COR-L47 (cell line): ENCODE measurements at regions not wholly inside any gene's neighbourhood (a gene's known extent, or its start where the extent isn't known, plus 50 kb on each side); places are given as distances from the start of the nearest gene placed in this dataset.

ENCODE experiments used
- DNase-seq: peaks from one replicate; lab custom pipeline; 2025; lab: John Stamatoyannopoulos, UW

- no peak for DNase-seq
These were observed 275.0 kb downstream of the FAM76B start for GRCh38 chr11:95514416-95515110.

DNA sequence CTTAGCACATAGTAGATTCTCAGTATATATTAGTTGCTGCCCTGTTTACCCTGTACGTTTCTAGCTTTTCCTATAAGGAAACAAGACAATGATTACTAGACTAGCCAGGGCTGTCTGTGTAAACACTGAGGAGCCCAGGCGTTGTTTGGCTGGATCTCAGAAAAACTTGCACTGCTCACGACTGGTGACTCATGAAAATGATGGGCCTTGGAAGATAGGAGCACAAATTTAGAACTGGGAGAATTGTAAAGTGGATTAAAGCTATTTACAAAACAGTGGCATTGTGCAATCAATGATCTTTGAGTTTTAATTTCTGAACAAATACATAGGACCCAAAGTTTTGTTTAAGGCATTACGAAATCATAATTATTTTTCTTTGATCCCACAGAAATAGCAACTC lies 276.9 kb downstream of the FAM76B start:
- peak; percentile 56 for DNase-seq

DNA sequence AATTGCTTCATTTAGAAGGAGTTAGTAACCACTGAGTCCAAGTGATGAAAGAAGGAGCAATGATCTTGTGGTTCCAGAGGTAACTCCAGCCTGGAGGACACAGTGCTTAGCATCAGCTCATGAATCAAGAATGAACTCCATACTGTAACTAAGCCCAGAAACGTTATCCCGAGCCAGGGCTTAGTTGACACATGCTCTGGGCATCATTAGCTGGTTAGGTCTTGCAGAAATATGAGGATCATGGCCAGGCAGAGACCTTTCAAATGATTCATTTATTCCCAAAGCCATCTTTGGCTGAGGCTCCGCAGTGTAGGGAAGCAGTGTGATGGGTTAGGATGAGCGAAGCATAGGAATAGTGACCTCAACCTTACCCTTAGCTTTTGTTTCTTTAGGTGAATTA lies 277.4 kb downstream of the FAM76B start:
- DNase-seq: no peak

- no peak for DNase-seq
These were observed 277.4 kb upstream of the SESN3 start for GRCh38 chr11:95508219-95508890.

DNA sequence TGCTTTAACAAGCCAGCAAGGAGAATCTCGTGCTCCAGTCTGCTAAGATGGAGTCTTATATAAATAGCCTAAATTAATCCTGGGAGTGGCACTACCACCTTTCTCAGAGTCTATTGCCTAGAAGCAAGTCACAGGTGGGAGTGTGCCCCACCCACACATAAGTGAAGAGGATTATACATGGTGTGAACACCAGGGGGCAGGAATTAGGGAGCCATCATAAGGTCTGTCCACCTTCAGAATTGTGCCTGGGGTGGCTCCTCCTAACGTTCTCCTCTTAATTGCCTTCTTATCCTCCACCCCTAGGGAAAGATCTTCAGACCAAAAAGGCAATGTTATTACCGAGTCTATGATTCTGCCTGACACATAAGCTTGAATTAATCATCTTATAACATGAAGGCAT lies 276.8 kb upstream of the SESN3 start:
- DNase-seq: no peak

GRCh38 chr11:95506777-95507176 lies 275.8 kb upstream of the SESN3 start:
- DNase-seq: no peak

DNA sequence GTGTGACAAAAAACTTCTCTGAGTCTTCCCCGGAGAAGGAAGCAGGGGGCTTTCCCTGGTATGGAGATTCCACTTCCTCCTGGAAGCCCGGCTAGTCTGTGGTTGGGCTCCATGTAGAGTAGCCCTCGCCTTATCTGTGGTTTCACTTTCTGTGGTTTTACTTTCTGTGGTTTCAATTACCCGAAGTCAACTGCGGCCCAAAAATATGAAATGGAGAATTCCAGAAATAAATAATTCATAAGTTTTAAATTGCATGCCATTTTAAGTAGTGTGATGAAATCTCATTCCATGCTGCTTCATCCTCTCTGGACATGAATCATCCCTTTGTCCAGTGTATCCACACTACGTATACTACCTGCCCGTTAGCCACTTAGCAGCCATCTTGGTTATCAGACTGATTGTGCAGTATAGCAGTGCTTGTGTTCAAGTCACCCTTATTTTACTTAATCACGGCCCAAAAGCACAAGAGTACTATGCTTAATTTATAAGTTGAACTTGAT lies 275.0 kb upstream of the SESN3 start:
- DNase-seq: no peak

- DNase-seq: no peak
These were observed 272.0 kb upstream of the SESN3 start for GRCh38 chr11:95503047-95503446.

DNA sequence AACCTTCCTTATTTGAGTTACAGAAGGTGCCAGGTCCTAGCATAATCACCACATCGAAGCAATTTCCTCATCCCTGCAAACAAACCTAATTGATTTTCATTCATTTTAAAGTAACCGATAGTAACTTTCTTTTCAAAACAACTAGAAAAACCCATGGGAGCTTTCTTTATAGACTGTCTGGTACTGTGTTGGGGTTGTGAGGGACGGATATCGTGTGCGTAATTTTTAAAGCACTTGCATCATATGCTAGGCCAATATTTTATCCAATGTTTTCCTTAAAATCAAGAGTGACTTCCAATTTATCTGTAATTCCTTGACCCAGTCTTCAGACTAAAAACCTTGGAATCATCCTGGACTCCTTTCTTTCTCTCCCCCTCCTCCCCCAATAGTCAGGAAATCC lies 271.5 kb upstream of the SESN3 start:
- no peak for DNase-seq

- DNase-seq: no peak
These were observed 270.8 kb upstream of the SESN3 start for GRCh38 chr11:95501761-95502266.

DNA sequence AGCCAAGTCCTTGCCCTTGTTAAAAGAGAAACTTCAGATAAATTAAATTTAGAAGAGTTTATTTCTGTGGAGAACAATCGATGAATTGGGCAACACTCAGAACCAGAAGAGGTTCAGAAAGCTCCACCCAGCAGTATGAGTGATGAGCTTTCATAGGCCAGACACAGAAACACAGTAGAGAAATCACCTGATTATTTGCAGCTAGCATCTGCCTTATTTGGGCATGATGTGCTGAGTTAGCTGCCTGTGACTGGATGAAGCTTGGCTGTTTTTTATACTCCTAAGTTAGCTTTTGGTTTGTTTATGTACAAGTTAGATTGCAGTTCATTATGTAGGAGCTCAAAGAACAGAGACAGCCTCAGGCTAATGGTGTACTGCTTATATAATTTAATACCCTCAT lies 269.5 kb upstream of the SESN3 start:
- DNase-seq: no peak

DNA sequence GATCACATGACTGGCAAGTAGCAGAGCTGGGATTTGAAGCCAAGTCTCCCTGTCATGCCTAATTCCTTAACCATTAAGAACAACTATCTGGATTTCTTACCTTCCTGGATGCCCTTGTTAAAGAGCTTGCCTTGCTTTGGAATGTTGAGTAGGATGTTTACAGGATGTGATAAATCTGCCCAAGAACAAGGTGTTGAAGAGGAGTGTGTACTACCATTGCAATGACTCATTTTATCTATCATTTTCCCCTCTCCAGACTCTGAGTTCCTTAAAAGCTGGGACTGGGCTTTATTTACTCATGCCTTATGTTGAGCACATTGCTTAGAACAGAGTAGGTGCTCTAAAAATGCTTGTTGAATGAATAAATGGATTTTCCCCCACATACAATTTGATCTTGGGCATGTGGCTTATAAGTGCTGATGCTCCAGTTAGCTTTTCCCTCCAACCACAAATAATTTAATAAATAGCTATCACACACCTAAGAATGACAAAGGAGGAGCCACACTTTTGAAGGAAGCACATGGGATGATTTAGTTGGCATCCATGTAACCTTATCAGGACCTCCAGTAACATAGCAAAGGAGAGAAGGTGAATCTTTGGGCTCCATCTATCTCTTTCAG lies 268.6 kb upstream of the SESN3 start:
- DNase-seq: no peak

- no peak for DNase-seq
These were observed 267.9 kb upstream of the SESN3 start for GRCh38 chr11:95498722-95499425.

DNA sequence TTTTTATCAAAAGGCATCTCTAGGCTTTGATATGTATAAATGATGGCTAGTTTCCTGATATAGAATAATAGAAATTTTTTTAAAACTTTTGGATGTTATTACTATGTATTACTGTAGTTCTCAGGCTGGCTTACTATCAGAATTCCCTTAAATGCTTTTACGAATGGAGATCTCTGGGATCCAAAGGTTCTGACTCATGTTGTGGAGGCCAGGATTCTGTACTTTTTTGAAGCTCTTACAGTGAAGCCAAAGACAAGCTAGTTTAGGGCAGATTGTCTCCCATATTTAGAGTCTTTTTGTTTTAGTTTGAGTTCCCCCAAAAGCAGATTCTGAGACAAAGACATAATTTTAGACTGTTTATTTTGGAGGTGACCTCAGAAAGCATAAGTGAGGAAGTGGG lies 265.9 kb upstream of the SESN3 start:
- DNase-seq: no peak

DNA sequence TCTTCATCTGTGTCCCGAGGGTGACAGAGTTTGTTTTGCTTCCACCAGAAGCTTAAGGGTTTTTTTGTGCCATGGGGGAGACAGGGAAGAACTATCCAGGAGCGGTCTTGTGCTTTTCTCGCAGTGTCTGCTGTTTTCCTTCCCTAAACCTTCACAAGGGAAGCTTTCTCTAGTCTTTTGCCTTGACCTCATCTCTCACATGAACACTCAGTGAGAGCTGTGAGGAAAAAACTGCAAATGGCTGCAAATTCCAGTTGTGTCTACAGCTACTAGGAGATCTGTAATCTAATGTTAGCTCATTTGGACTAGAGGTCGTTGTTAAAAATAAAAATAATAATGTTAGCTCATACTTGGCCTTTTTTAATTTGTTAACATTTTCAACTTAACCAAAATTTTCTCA lies 264.7 kb upstream of the SESN3 start:
- no peak for DNase-seq

GRCh38 chr11:95494856-95495255 lies 263.9 kb upstream of the SESN3 start:
- no peak for DNase-seq

- DNase-seq: no peak
These were observed 263.2 kb upstream of the SESN3 start for GRCh38 chr11:95494167-95494566.

DNA sequence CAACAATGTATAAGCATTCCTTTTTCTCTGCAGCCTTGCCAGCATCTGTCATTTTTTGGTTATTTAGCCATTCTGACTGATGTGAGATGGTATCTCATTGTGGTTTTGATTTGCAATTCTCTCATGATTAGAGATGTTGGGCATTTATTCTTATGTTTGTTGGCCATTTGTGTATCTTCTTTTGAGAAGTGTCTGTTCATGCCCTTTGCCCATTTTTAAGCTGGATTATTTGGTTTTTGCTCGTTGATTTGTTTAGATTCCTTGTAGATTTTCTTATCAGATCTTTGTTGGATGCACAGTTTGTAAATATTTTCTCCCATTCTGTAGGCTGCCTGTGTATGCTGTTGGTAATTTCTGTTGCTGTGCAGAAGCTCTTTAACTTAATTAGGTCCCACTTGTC lies 259.6 kb upstream of the SESN3 start:
- no peak for DNase-seq

- no peak for DNase-seq
These were observed 256.9 kb upstream of the SESN3 start for GRCh38 chr11:95487938-95488337.

- DNase-seq: no peak
These were observed 256.4 kb upstream of the SESN3 start for GRCh38 chr11:95487391-95487790.

GRCh38 chr11:95486979-95487378 lies 256.0 kb upstream of the SESN3 start:
- DNase-seq: no peak

- DNase-seq: no peak
These were observed 255.5 kb upstream of the SESN3 start for GRCh38 chr11:95486466-95486865.
